GM13977 (cell line): ENCODE measurements at regions not wholly inside any gene's neighbourhood (a gene's known extent, or its start where the extent isn't known, plus 50 kb on each side); places are given as distances from the start of the nearest gene placed in this dataset.

Experiments
- DNase-seq: peaks from one replicate; pipeline ENCODE4 v3.0.0; 2012; ENCODE audit warnings: low spot score
- in situ Hi-C: fragments of 300-500 bp; cut with MboI; formaldehyde crosslinking; loops from one replicate; pipeline ENCODE4 v1.12.0; 2022; ENCODE audit warnings: low sequenced_read_pairs, low pct_unique_long_range_greater_than_20kb, mixed read lengths, inconsistent platforms; ENCODE audit not compliant: unreplicated experiment
- TF ChIP-seq, protein P1 (sequence below): IDR thresholded peaks from 2 replicates; pipeline ENCODE4 v1.5.1; 2012; ENCODE audit warnings: mild to moderate bottlenecking, control low read depth; ENCODE audit not compliant: insufficient read depth; ENCODE audit errors: extremely low read depth, missing control alignments

- in situ Hi-C loops: no loop called here
- no peak for DNase-seq
- TF ChIP-seq, protein P1, sequence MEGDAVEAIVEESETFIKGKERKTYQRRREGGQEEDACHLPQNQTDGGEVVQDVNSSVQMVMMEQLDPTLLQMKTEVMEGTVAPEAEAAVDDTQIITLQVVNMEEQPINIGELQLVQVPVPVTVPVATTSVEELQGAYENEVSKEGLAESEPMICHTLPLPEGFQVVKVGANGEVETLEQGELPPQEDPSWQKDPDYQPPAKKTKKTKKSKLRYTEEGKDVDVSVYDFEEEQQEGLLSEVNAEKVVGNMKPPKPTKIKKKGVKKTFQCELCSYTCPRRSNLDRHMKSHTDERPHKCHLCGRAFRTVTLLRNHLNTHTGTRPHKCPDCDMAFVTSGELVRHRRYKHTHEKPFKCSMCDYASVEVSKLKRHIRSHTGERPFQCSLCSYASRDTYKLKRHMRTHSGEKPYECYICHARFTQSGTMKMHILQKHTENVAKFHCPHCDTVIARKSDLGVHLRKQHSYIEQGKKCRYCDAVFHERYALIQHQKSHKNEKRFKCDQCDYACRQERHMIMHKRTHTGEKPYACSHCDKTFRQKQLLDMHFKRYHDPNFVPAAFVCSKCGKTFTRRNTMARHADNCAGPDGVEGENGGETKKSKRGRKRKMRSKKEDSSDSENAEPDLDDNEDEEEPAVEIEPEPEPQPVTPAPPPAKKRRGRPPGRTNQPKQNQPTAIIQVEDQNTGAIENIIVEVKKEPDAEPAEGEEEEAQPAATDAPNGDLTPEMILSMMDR: no peak
These were observed 739.7 kb upstream of the NCAM2 start for GRCh38 chr21:20258542-20258941.

GRCh38 chr21:20259031-20259867, 739.0 kb upstream of the NCAM2 start:
- TF ChIP-seq, protein P1: no peak
- DNase-seq: no peak
- in situ Hi-C loops: no loop called here

GRCh38 chr21:20260124-20260523, 738.1 kb upstream of the NCAM2 start:
- in situ Hi-C loops: no loop called here
- TF ChIP-seq, protein P1: no peak
- no peak for DNase-seq

DNA sequence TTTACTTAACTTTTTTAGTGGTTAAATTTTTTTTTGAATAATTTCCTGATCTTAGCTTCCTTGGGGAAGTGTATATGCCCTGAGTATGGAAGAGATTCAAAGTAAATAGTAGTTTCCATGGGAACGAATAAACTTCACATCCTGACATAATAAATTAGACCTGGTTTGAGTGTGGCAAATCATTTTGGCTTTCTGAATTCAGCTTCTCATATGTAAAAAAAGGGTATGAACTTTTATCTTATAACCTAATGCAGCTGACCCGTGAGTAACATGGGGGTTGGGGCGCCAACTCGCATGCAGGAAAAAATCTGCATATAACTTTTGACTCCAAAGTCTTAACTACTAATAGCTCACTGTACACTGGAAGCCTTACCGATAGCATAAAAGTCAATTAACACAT, 736.8 kb upstream of the NCAM2 start:
- in situ Hi-C loops: no loop called here
- TF ChIP-seq, protein P1: no peak
- DNase-seq: no peak

- in situ Hi-C loops: no loop called here
- TF ChIP-seq, protein P1: no peak
These were observed 732.3 kb upstream of the NCAM2 start for GRCh38 chr21:20265707-20266440.

GRCh38 chr21:20266441-20266710, 731.8 kb upstream of the NCAM2 start:
- in situ Hi-C loops: no loop called here
- TF ChIP-seq, protein P1: no peak
- DNase-seq: no peak

More at GRCh38 chr21:20265707-20266440, 732.3 kb upstream of the NCAM2 start:
- no peak for DNase-seq
